C4-2B (cell line): ENCODE measurements at regions not wholly inside any gene's neighbourhood (a gene's known extent, or its start where the extent isn't known, plus 50 kb on each side); places are given as distances from the start of the nearest gene placed in this dataset.

Experiments
- ZFX ChIP-seq: fragments of 450-650 bp; IDR thresholded peaks from 2 replicates; pipeline ENCODE4 v1.6.1; 2017
- TF ChIP-seq, protein P1 (sequence below): fragments of 450-650 bp; conservative IDR thresholded peaks from 2 replicates; pipeline ENCODE4 v1.5.1; 2017; ENCODE audit warnings: mild to moderate bottlenecking

GRCh38 chr7:91519241-91520158 is 255.3 kb downstream of the FZD1 start:
- TF ChIP-seq, protein P1, sequence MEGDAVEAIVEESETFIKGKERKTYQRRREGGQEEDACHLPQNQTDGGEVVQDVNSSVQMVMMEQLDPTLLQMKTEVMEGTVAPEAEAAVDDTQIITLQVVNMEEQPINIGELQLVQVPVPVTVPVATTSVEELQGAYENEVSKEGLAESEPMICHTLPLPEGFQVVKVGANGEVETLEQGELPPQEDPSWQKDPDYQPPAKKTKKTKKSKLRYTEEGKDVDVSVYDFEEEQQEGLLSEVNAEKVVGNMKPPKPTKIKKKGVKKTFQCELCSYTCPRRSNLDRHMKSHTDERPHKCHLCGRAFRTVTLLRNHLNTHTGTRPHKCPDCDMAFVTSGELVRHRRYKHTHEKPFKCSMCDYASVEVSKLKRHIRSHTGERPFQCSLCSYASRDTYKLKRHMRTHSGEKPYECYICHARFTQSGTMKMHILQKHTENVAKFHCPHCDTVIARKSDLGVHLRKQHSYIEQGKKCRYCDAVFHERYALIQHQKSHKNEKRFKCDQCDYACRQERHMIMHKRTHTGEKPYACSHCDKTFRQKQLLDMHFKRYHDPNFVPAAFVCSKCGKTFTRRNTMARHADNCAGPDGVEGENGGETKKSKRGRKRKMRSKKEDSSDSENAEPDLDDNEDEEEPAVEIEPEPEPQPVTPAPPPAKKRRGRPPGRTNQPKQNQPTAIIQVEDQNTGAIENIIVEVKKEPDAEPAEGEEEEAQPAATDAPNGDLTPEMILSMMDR, result no peak
- no peak for TF ChIP-seq ZFX
